NCI-H2107 treated with DMSO at 0.1 percent for 48 hours (cell line): ENCODE measurements at regions not wholly inside any gene's neighbourhood (a gene's known extent, or its start where the extent isn't known, plus 50 kb on each side); places are given as distances from the start of the nearest gene placed in this dataset.

ENCODE experiments used
- DNase-seq: peaks from one replicate; lab custom pipeline; 2025; ENCODE audit not compliant: unreplicated experiment; lab: John Stamatoyannopoulos, UW

DNA sequence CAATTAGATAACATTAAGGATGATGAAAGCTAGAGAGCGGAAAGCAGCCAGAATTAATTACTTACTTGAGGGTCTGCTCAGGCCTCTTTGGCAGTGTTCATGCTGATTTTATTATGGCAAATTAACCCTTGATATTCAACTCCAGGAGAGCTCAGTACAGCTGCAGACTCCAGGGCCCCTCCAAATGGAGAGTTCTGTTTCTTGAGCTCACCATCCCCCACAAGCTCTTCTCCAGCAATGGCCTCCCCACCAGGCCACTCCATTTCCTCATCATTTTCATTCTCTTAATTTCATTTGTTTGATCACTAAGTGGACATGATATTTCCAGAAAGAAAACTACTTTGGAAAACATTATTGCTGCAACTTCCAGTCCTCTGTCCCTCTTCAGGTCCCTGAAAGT lies 513.3 kb upstream of the NOX3 start:
- DNase-seq, result no peak

GRCh38 chr6:155967322-155967721 lies 511.7 kb upstream of the NOX3 start:
- DNase-seq, result no peak

GRCh38 chr6:155964544-155964943 lies 508.9 kb upstream of the NOX3 start:
- no peak for DNase-seq

DNA sequence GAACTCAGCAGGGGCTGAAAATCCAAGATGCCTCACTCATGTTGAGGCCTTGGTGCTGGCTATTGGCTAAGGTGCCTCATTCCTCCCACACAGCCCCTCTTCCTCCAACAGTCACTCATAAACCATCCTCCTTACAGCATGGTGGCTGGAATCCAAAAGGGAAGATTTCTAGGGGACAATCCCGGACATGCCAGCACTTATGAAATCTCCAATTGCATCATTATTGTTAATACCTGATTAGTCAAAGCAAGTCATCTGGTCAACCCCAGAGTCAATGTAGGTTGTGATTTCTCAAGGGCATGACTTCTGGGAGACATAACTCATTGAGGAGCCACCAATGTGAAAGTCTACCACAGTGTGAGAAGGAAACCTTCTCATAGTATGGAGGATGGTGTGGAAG lies 506.6 kb upstream of the NOX3 start:
- DNase-seq, result no peak

GRCh38 chr6:155959898-155960495 lies 504.4 kb upstream of the NOX3 start:
- DNase-seq, result peak; percentile 86

DNA sequence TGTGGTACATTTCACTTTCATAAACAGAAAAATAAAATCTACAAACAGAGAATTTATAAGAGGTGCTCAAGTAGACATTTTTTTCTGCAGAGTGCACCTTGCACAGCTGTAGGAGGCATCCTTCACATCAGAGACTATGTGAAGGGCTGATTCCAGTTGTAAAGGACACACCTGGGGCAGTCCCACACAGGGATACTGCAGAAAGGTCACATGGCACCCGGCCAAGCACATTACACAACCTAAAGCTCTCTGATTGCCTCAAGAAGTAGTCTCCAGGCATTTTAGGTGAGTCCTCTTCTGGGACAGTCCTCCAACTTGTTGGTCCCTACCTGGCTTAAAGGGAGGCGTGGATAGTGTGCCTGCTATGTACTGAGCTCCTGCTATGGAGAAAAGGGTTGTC lies 502.9 kb upstream of the NOX3 start:
- no peak for DNase-seq

- no peak for DNase-seq
These were observed 499.4 kb upstream of the NOX3 start for GRCh38 chr6:155955038-155955437.

- no peak for DNase-seq
These were observed 498.5 kb upstream of the NOX3 start for GRCh38 chr6:155954149-155954548.

- DNase-seq, result no peak
These were observed 493.6 kb upstream of the NOX3 start for GRCh38 chr6:155949256-155949655.

DNA sequence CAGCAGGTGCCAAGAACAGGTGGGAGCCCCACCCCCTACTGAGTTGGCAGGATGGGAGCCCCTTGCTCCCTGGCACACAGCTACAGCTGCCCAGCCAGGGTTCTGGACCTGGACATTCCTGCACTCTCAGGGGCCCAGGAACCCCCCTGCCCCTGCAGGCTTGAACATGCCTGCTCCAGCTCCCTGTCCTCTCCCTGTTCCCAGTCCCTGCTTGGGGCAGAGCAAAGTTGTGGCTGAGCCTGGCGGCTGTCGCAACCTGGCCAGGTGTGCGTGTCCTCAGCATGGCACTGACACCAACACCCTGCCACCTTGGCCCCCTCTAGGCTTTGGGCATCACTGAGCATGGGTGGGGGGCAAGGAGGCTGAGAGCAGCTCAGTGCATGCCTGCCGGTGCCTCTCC lies 491.2 kb upstream of the NOX3 start:
- DNase-seq, result no peak

GRCh38 chr6:155943635-155944034 lies 488.0 kb upstream of the NOX3 start:
- no peak for DNase-seq

- no peak for DNase-seq
These were observed 483.6 kb upstream of the NOX3 start for GRCh38 chr6:155939253-155939652.

GRCh38 chr6:155936551-155936950 lies 480.9 kb upstream of the NOX3 start:
- DNase-seq, result no peak

- no peak for DNase-seq
These were observed 480.5 kb upstream of the NOX3 start for GRCh38 chr6:155936127-155936526.

- no peak for DNase-seq
These were observed 461.4 kb upstream of the NOX3 start for GRCh38 chr6:155916846-155917624.

DNA sequence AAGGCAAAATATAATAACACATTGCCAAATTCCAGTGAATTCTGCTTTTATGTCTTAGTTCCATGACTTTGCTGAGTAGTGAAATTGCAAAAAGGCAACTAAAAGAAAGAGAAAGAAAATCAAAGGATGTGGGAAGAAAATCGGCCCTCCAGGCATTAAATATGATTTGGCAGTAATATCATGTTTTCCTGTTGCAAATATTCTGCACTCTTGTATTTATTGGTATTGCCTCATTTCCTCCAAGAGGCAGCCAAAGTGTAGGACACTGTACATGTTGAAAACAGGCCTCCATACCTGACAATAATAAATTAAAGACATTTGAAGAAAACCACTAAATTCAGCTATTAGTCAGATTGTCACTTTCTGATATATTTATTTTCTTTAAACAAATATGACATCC lies 460.0 kb upstream of the NOX3 start:
- DNase-seq, result no peak

DNA sequence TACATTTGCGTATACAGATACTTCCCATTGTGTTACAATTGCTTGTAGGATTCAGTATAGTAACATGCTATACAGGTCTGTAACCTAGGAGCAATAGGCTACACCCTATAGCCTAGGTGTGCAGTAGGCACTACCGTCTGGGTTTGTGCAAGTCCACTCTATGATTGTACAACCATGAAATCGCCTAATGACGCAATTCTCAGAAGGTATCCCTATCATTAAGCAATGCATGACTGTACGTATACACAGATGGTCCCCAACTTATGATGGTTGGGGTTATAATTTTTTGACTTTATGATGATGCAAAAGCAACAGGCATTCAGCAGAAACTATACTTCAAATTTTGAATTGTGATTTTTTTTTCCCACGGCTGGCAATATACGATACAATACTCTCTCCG lies 458.2 kb upstream of the NOX3 start:
- no peak for DNase-seq

DNA sequence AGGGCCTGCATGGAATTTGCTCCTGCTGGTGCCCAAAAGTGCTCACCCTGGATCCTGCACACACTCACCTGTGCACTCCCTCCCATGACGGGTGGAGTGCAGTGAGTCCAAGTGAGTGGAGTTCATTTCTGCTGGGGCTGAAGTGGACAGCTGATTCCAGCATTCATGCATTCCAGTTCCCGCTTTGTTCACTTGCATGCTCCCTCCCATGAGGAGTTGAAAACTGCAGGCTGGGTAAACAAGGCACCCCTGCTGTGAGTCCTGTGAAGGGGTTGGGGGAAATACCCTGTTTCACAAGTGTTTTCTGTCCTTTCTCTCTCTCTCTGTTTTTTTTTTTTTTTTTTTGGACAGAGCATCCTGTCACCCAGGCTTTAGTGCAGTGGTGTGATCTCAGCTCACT lies 454.1 kb upstream of the NOX3 start:
- DNase-seq, result no peak

- DNase-seq, result no peak
These were observed 440.0 kb upstream of the NOX3 start for GRCh38 chr6:155895641-155896040.

DNA sequence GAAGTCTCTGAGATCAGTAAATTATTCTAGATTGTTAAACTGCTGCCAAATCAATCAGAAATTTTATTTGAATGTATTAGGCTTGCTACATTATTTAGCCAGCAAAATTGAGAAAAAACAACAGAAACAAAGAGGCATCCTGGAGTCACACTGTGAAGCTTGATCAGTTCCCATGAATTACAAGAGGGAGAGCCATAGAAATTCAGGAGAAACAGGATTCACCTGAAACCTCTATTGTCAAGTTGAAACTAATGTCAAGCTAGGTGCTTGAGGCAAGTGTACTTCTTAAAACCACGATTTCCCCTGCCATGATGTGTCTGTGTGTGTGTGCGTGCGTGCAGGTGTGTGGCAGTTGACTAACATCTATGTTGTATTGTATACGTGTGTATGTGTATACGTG lies 439.1 kb upstream of the NOX3 start:
- no peak for DNase-seq

DNA sequence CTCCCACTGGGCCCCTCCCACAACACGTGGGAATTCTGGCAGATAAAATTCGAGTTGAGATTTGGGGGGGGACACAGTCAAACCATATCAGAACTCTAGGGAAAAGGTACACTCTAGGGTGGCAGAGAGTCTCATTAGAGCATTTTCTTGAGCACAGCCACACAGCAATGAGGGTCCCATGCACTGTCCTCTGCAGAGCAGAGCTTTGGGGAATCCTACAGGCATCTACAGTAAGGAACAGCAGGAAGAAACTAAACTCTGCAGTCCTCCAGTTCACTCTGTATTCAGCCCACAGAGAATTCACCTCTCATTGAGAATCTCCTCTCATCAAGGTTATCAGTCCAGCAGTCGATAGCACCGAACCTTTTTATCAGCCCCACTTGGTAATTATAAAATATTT lies 438.6 kb upstream of the NOX3 start:
- no peak for DNase-seq

DNA sequence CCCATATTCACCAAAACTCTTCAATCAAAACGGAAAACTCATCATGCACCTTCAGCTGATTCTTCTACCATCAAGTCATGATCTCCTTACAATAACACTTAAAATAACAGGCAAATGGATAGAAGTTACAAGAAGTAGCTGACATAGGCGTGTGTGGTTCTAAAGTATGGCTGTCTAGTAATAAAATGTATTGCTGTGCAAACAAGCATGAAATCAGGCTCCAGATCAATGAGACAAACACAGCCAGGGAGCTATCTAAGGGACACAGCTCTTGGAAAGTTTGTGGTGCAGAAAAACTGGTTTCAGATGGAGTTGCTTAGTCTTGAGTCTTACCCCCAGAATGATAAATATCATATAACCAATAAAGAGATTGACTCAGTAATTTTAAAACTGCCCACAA lies 434.8 kb upstream of the NOX3 start:
- DNase-seq, result no peak

- no peak for DNase-seq
These were observed 433.8 kb upstream of the NOX3 start for GRCh38 chr6:155889410-155889809.
